DMS 273 treated with DMSO at 0.1 percent for 48 hours (cell line): ENCODE measurements at regions not wholly inside any gene's neighbourhood (a gene's known extent, or its start where the extent isn't known, plus 50 kb on each side); places are given as distances from the start of the nearest gene placed in this dataset.
"Not testable (repeated sequence)": the region's sequence is repeated elsewhere in the genome, so short reads cannot be mapped to it uniquely, and the experiment has no call there.

Experiments used
- DNase-seq: peaks from one replicate; lab custom pipeline; 2025; lab: John Stamatoyannopoulos, UW

DNA sequence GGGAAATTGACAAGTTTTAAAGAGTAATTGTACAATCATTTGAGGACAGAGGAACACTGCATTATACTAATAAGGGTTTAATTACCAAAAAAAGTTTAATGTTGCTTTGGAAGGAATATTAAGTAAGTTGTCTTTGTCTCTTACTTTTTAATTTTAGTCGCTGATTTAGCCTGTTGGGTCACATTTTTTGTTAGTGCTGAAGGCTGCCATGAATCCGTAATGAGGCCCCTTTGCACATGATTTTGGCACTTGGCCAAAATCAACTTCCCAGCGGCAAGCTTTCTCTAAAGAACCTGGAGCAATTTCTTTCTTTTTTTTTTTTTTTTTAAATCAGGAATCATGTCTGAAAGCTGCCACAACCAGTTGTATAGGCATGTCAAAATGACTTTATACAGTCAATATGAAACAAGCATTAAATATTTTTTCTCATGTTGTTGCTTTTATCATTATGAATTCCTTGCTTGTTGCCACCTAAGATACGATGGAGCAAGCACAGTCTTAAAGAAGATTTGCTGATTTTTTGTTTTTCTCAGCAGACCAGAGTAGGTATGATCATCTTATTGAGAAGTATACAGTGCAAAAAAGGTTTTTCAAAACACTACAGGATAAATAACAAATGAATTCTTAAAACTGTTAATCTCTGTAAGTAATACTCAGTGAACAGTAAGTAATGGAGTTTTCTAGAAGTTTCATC lies 690.4 kb downstream of the USP25 start:
- DNase-seq, result peak; percentile 23

GRCh38 chr21:16421007-16421406 lies 691.2 kb downstream of the USP25 start:
- no peak for DNase-seq

DNA sequence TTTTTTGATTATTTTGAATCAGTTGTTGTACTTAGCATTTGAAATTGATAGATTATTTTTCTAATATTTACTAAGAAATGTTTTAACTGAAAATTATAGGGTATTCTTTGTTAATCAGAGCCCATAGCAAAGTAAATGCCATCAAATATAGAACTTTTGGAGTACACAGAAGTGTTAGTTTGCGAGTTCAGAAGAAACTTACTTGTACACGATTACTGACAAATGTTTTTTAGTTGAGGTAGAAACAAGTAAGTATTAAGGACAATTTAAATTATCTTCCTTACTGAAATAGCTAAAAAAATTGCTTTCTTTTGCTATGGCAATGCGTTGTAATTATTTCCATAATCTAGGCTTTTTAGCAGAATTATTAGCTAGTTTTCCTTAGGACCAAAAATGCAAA lies 692.2 kb downstream of the USP25 start:
- DNase-seq, result no peak

GRCh38 chr21:16422702-16423101 lies 692.9 kb downstream of the USP25 start:
- DNase-seq, result no peak

DNA sequence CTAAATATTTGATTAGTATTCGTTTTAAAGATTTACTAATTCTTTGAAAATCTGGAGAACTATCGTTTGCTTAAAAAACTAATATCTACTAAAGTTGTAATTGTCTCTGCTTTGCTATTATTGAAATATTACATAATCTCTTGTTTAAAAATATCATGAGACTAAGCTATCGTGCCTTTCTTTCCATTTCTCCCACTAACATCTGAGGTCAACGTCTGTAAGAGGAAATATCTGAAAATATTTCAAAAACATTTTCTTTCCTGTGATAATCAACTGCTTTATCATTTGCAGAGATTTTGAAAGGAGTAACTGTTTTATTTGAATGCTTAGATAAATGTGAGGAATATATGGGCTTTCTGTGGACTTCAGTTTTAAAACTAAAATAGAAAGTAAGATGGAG lies 694.1 kb downstream of the USP25 start:
- DNase-seq, result no peak

DNA sequence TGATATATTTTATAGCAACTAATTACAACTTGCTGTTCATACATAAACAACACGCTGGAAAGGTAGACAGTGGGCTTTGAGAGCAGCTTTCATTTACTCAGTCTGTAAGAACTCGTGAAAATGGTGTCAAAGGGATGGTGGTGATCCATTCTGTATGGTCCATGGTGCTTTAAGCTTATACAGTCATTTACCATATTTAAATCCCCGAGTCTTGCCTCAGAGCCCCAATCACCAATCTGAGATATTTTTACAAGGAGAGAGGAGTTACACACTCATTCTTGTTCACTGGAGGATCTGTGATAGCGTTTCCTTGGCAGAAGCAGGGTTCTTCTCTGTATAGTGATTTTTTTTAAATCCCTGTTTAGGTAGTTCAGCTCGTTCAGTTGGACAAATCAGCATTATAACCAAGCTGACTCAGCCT lies 694.6 kb downstream of the USP25 start:
- no peak for DNase-seq

- DNase-seq, result no peak
These were observed 695.6 kb downstream of the USP25 start for GRCh38 chr21:16425376-16425775.

DNA sequence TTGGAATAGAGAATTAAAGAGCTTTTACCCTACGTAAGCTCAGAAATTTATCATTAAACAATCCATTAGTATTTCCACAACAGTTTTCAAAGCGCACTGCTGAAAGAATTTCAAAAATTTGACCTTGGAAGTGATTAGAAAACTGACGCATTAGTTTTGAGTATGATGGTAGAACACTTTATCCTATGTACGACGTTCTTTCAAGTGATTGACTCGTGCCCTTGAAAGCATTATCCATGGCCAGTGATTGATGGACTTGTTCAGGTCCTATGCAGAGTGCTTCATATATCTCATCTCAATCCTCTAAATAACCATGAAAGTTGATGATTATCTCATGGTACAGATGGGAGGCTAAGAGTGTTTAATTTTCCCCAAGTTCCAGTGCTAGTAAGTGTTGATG lies 697.2 kb downstream of the USP25 start:
- no peak for DNase-seq

DNA sequence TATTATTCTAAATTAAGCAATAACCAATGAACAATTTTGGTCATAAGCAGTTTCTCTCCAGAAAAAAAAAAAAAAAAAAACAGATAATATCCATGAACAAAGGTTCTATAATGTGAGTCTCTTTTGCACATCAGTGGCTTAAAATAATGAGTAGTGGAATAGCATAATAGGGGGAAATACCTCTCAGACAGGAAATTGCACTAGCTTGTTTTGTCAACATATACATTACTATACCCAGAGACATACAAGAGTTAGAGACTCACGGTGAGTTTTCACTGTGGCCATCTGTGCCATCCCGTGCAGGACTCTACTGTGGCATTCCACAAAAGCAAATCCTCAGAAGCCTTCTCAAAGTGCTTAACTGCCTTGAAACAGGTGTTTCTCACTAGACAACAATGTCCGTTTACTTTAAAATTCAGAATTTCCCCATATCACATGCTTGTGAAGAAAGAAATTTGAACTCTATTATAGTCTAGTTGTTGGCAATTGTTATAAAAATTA lies 697.9 kb downstream of the USP25 start:
- DNase-seq, result no peak

DNA sequence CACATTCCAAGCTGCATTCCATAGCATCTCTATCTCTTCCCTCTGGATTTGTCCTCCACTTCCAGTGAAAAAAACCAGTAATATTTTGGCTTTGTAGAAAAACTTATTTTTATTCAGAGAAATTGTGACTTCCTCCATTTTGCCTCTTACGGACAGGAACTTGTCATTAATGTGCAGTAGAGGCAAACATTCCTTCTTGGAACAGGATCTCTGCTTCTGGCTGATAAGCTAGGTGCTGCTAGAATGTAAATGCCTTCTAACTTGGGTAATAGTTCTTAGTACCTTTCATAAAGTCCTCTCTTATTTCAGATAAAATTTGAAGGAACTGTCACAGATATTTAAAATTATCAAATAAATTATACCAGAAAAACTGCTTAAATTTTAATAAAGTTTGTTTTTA lies 707.8 kb downstream of the USP25 start:
- no peak for DNase-seq

DNA sequence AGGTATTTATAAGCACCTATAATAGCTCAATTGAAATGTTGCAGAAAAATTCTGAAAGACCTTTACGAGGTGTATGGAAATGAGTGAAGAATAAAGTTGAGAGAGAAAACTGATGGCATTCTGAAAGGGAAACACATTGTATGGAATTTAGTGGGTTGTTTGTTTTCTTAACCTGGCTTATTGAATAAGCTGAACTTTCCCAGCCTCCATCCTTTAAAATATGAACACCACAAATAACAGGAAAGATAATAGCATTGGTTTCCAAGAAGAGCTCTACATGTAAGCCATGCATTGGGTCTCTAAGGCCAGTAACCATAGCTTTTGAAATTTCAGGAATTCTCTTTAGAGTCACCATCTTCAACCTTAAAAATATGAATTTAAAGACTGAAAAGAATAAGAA lies 709.0 kb downstream of the USP25 start:
- DNase-seq, result no peak

DNA sequence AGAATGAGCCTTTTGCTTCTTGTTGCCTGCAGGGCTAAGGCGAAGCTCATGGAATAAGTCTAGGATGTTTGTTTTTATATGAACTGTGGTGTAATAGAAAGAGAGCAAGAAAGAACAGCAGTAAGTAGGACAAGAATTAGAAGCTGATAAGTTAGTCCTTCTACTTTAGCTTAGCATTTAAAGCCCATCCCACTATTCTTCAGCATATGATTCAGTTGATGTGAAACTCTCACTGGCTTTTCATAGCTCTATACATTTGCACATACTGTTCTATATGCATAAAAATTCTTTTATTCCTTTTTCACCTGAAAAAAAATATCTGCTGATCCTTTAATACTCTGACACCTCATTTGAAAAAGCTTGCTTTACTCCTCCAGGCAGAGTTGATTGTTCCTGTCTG lies 712.0 kb downstream of the USP25 start:
- no peak for DNase-seq

GRCh38 chr21:16454399-16454798 lies 724.6 kb downstream of the USP25 start:
- no peak for DNase-seq

DNA sequence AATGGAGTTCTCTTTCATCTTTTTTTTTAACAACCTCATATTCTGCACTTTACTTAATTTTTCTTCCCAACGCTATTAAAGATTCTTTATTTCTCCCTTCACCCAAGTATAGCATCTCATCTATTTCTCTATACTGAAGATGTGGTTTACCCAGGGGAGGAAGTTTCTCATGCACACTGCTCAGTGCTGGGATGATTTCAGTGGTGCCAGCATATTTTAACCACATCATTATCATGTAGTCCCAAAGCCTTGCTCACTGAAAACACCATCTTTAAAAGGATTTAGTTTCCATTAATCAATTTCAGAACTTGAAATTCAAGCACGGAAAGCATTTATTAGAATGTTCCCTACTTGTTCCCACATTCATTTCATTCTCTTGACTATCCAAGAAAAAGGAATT lies 725.7 kb downstream of the USP25 start:
- DNase-seq, result no peak

- DNase-seq, result no peak
These were observed 726.2 kb downstream of the USP25 start for GRCh38 chr21:16455978-16456377.

- no peak for DNase-seq
These were observed 727.7 kb downstream of the USP25 start for GRCh38 chr21:16457498-16457897.

DNA sequence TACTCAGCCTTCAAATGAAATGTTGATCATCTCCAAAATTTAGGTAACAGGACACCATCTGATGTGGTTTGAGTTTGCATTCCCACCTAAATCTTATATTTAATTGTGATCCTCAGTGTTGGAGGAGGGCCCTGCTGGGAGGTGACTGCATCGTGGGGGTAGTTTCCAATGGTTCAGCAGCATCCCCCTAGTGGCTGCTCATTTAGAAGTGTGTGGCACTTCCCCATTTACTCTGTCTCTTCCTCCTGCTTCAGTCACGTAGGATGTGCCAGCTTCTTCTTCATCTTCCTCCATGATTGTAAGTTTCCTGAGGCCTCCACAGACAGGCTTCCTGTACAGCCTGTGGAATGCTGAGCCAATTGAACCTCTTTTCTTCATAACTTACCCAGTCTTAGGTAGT lies 731.2 kb downstream of the USP25 start:
- DNase-seq, result no peak

GRCh38 chr21:16464211-16464889 lies 734.6 kb downstream of the USP25 start:
- not testable (repeated sequence) for DNase-seq

DNA sequence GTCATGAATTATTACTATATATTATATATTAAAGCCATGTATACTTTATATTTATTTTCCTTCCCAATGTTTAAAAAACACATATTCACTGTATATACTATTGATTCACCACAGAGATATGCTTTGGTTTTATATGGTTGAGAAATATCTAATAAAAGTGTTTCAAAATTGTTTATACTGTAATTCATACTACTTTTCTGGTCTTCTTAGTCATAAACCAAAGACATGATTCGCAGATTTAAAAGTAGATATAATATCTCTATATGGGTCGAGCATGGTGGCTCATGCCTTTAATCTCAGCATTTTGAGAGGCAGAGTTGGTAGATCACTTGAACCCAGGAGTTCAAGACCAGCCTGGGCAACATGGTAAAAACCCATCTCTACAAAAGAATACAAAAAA lies 738.4 kb downstream of the USP25 start:
- DNase-seq, result no peak

DNA sequence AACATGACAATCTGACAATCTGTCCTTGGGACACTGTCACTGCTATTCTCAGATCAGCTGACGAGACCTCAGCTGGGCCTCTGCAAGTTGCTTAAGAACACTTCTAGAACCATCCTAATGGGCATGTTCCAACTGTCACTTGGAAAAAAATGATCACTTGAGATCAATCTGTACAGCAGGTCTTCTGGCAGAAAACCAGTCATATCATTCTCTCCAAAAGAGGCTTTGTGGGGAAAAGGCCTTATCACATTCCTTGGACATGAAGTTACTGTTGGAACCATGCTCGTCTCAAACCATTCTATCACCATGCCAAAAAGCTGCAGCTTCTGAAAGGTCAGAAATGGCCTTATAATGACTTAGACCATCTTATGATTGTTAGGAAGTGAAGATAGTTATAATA lies 744.2 kb downstream of the USP25 start:
- DNase-seq, result no peak

- no peak for DNase-seq
These were observed 746.5 kb downstream of the USP25 start for GRCh38 chr21:16476056-16476825.

- no peak for DNase-seq
These were observed 758.3 kb downstream of the USP25 start for GRCh38 chr21:16488042-16488441.

- no peak for DNase-seq
These were observed 762.6 kb downstream of the USP25 start for GRCh38 chr21:16492356-16492755.
